ENCODE measurements at regions not wholly inside any gene's neighbourhood (a gene's known extent, or its start where the extent isn't known, plus 50 kb on each side); places are given as distances from the start of the nearest gene placed in this dataset.
A peak's percentile ranks its signal among the peaks of the same experiment; 100 is the strongest.

DNA sequence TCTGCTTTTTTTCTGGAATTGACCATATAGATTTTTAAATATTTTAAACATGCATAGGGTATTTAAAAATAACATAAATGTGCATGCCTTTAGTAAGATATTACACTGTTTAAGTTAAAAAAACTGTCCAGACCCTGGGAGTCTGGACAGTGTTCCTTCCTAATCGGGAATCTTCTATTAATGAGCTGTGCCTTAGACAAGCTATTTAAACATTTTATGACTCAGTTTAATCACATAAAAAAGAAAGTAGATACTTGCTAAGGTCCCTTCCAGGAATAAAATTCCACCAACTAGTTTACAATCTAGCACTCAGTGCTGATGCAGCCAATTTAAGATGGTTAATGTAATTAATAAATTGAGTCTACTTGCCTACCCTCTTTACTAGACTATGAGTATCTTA, 140.4 kb upstream of the DPH6 start:
- H3K27ac Mint-ChIP-seq, result peak overlapping the region in 1 of 3 experiments; percentile 9
- H3K4me1 Mint-ChIP-seq, result peaks cover 26% of the 10 kb centered on the region
- no peak overlapping the region for H3K4me3 Mint-ChIP-seq
- H3K36me3 Mint-ChIP-seq (ENCODE audit: low read depth), result no peaks in the 10 kb centered on the region
- no peaks in the 10 kb centered on the region for H3K27me3 Mint-ChIP-seq (ENCODE audit: low read depth)
- no peaks in the 10 kb centered on the region for H3K9me3 Mint-ChIP-seq
- TF ChIP-seq, protein P1, sequence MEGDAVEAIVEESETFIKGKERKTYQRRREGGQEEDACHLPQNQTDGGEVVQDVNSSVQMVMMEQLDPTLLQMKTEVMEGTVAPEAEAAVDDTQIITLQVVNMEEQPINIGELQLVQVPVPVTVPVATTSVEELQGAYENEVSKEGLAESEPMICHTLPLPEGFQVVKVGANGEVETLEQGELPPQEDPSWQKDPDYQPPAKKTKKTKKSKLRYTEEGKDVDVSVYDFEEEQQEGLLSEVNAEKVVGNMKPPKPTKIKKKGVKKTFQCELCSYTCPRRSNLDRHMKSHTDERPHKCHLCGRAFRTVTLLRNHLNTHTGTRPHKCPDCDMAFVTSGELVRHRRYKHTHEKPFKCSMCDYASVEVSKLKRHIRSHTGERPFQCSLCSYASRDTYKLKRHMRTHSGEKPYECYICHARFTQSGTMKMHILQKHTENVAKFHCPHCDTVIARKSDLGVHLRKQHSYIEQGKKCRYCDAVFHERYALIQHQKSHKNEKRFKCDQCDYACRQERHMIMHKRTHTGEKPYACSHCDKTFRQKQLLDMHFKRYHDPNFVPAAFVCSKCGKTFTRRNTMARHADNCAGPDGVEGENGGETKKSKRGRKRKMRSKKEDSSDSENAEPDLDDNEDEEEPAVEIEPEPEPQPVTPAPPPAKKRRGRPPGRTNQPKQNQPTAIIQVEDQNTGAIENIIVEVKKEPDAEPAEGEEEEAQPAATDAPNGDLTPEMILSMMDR (IDR thresholded peaks at IDR 0.05; ENCODE audit: unreplicated experiment in 3 of 3), result no peak

DNA sequence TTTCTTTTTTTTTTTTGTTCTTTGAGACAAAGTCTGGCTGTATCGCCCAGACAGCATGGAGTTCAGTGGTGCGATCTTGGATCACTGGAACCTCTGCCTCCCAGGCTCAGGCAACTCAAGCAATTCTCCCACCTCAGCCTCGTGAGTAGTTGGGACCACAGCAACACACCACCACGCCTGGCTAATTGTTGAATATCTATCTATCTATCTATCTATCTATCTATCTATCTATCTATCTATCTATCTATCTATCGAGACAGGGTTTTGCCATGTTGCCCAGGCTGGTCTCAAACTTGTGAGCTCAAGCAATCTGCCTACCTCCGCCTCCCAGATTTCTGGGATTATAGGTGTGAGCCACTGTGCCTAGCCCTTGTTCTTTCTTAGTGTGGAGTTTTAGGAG, 143.3 kb upstream of the DPH6 start:
- no peak overlapping the region for H3K27ac Mint-ChIP-seq
- H3K4me1 Mint-ChIP-seq, result peaks cover 37% of the 10 kb centered on the region
- TF ChIP-seq, protein P1 (IDR thresholded peaks at IDR 0.05; ENCODE audit: unreplicated experiment in 3 of 3), result no peak
- no peaks in the 10 kb centered on the region for H3K9me3 Mint-ChIP-seq
- H3K36me3 Mint-ChIP-seq (ENCODE audit: low read depth), result no peaks in the 10 kb centered on the region
- H3K27me3 Mint-ChIP-seq (ENCODE audit: low read depth), result no peaks in the 10 kb centered on the region
- no peak overlapping the region for H3K4me3 Mint-ChIP-seq

DNA sequence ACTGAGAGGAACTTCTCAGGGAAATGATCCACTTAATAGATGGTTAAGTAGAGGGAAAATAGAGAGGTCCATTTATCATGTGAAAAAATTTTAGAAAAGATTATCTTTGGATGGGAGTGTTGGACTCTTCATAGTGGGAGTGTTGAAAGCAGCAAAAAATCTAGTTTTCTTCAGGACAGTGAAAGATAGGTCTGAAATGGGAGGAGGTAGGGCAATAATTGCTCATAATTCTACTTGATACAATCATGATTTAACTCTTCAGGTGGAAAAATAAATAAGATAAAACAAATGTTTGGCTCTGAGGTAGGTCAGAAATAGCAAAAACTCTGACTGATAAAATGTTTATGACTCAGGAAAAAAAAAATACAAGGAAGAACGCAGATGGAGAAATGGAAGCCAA, 144.1 kb upstream of the DPH6 start:
- H3K27me3 Mint-ChIP-seq (ENCODE audit: low read depth), result no peaks in the 10 kb centered on the region
- no peaks in the 10 kb centered on the region for H3K9me3 Mint-ChIP-seq
- TF ChIP-seq, protein P1 (IDR thresholded peaks at IDR 0.05; ENCODE audit: unreplicated experiment in 3 of 3), result no peak
- peaks cover 37% of the 10 kb centered on the region for H3K4me1 Mint-ChIP-seq
- H3K36me3 Mint-ChIP-seq (ENCODE audit: low read depth), result no peaks in the 10 kb centered on the region
- no peak overlapping the region for H3K4me3 Mint-ChIP-seq
- peak overlapping the region; percentile 85 to 91 (median 86) for H3K27ac Mint-ChIP-seq

DNA sequence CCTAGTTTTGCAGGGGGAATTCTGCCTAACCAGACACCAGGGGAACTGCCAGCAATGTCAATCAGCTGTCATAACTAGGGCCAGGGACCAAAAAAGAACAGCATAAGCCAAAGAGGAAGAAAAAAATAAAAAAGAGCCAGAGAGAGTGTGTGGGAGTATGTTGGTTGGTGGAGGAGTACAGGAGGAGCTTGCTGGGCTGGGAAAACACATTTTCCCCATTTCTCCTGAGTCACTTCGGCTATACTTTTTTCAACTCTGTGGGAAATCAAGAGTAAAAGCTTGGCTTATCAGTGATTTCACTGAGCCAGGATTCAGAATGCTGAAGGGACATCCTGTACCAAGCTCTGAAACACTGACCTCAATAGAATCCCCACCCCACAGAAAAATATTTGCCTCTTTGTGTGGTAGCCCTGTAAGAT, 144.7 kb upstream of the DPH6 start:
- Mint-ChIP-seq H3K4me3 (peak overlapping the region in 2 of 3 experiments; percentile 16 to 33), H3K27ac (peak overlapping the region; percentile 85 to 91 (median 86)), H3K4me1 (peaks cover 33% of the 10 kb centered on the region), H3K9me3 (no peaks in the 10 kb centered on the region), H3K27me3 (ENCODE audit: low read depth) (no peaks in the 10 kb centered on the region), H3K36me3 (ENCODE audit: low read depth) (no peaks in the 10 kb centered on the region)
- TF ChIP-seq, protein P1 (IDR thresholded peaks at IDR 0.05; ENCODE audit: unreplicated experiment in 3 of 3), result no peak

DNA sequence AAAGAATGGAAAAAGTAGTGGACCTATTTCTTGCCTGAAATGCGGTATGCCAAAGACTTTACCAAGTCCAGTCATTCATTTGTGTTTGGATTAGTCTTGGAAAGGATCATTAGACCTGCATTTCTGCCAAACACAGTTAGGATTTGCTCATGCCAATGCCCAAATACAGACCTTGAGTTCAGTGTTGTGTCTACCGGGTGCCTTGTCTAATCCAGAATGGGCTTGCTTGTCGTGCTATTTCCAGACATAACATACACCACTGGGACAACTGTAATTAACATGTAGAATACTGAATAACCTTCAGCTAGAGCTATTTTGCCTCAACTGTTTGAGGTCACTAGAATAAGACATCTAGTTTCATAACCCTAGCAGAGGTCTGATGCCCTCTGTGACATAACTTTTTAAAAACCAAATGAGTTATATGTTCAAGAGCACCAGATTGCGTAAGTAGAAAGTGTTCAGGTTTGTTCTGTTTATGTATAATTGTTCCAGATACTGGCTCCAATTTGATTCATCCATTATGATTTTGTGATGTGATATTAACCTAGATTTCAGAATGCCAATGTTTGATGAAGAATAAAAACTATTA, 145.3 kb upstream of the DPH6 start:
- Mint-ChIP-seq H3K9me3 (no peaks in the 10 kb centered on the region), H3K4me1 (peaks cover 29% of the 10 kb centered on the region), H3K36me3 (ENCODE audit: low read depth) (no peaks in the 10 kb centered on the region), H3K27ac (peak overlapping the region; percentile 85 to 91 (median 86)), H3K4me3 (no peak overlapping the region), H3K27me3 (ENCODE audit: low read depth) (no peaks in the 10 kb centered on the region)
- TF ChIP-seq, protein P1 (IDR thresholded peaks at IDR 0.05; ENCODE audit: unreplicated experiment in 3 of 3), result no peak

Data from nephron (organoid).